OCI-LY3 (cell line): ENCODE measurements at regions not wholly inside any gene's neighbourhood (a gene's known extent, or its start where the extent isn't known, plus 50 kb on each side); places are given as distances from the start of the nearest gene placed in this dataset.

Source experiments
- EZH2phosphoT487 ChIP-seq: fragments of 200-600 bp; shearing (Covaris generic); IDR thresholded peaks from 2 replicates; pipeline ENCODE4 v1.6.1; 2018; ENCODE audit warnings: antibody characterized with exemption, mixed run types, low read depth
- TF ChIP-seq, protein P1 (sequence below): fragments of 200-600, 300-600 bp; sonication (generic); IDR thresholded peaks from 2 replicates; pipeline ENCODE4 v1.5.1; 2014; ENCODE audit warnings: antibody characterized with exemption, low read length, low read depth

DNA sequence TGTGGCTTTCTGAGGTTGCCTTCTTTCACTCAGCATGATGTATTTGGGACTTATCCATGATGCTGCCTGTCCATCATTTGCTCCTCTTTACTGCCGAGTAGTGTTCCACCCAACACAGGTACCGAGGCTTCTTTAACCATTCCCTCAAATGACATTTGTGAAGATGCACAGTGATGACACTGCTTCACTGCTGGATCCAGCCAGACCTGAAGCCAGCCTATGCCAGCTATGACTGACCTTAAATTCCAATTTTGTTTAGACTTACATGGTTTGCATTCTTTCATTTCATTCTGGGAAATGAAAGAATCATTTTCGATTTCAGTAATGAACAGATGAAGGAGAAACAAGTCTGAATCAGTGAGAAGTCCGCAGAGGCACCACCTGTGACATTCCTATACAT is 271.0 kb downstream of the AACS start:
- TF ChIP-seq, protein P1, sequence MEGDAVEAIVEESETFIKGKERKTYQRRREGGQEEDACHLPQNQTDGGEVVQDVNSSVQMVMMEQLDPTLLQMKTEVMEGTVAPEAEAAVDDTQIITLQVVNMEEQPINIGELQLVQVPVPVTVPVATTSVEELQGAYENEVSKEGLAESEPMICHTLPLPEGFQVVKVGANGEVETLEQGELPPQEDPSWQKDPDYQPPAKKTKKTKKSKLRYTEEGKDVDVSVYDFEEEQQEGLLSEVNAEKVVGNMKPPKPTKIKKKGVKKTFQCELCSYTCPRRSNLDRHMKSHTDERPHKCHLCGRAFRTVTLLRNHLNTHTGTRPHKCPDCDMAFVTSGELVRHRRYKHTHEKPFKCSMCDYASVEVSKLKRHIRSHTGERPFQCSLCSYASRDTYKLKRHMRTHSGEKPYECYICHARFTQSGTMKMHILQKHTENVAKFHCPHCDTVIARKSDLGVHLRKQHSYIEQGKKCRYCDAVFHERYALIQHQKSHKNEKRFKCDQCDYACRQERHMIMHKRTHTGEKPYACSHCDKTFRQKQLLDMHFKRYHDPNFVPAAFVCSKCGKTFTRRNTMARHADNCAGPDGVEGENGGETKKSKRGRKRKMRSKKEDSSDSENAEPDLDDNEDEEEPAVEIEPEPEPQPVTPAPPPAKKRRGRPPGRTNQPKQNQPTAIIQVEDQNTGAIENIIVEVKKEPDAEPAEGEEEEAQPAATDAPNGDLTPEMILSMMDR, result no peak
- no peak for TF ChIP-seq EZH2phosphoT487
